GM19397 (cell line): ENCODE measurements at regions not wholly inside any gene's neighbourhood (a gene's known extent, or its start where the extent isn't known, plus 50 kb on each side); places are given as distances from the start of the nearest gene placed in this dataset.
"Not testable (repeated sequence)": the region's sequence is repeated elsewhere in the genome, so short reads cannot be mapped to it uniquely, and the experiment has no call there.

Source experiments
- ATAC-seq: cut with Tn5 transposase; IDR thresholded peaks from one replicate; pipeline ENCODE4 v1.9.1; 2021; ENCODE audit warnings: mild to moderate bottlenecking, moderate library complexity; ENCODE audit not compliant: unreplicated experiment

GRCh38 chr1:238406098-238406860 lies 515.6 kb upstream of the ZP4 start:
- no peak for ATAC-seq

GRCh38 chr1:238404921-238405320 lies 514.2 kb upstream of the ZP4 start:
- ATAC-seq = no peak

- ATAC-seq = no peak
Measured at GRCh38 chr1:238404481-238404880, 513.8 kb upstream of the ZP4 start.

GRCh38 chr1:238401144-238401543 lies 510.4 kb upstream of the ZP4 start:
- no peak for ATAC-seq

- ATAC-seq = no peak
Measured at GRCh38 chr1:238399558-238399957, 508.8 kb upstream of the ZP4 start.

GRCh38 chr1:238396140-238396539 lies 505.4 kb upstream of the ZP4 start:
- ATAC-seq = no peak

GRCh38 chr1:238384381-238384780 lies 493.7 kb upstream of the ZP4 start:
- no peak for ATAC-seq

- ATAC-seq = no peak
Measured at GRCh38 chr1:238380167-238380566, 489.4 kb upstream of the ZP4 start.

- not testable (repeated sequence) for ATAC-seq
Measured at GRCh38 chr1:238379446-238379845, 488.7 kb upstream of the ZP4 start.

- no peak for ATAC-seq
Measured at GRCh38 chr1:238377280-238377919, 486.7 kb upstream of the ZP4 start.

- ATAC-seq = no peak
Measured at GRCh38 chr1:238370599-238370998, 479.9 kb upstream of the ZP4 start.

GRCh38 chr1:238364214-238364892 lies 473.6 kb upstream of the ZP4 start:
- ATAC-seq = no peak

- no peak for ATAC-seq
Measured at GRCh38 chr1:238360474-238360873, 469.8 kb upstream of the ZP4 start.

GRCh38 chr1:238350471-238350870 lies 459.7 kb upstream of the ZP4 start:
- ATAC-seq = no peak

- ATAC-seq = no peak
Measured at GRCh38 chr1:238346340-238346739, 455.6 kb upstream of the ZP4 start.

GRCh38 chr1:238345837-238346236 lies 455.1 kb upstream of the ZP4 start:
- ATAC-seq = no peak

- no peak for ATAC-seq
Measured at GRCh38 chr1:238343852-238344251, 453.1 kb upstream of the ZP4 start.

GRCh38 chr1:238341395-238341794 lies 450.7 kb upstream of the ZP4 start:
- no peak for ATAC-seq

GRCh38 chr1:238340989-238341388 lies 450.3 kb upstream of the ZP4 start:
- ATAC-seq = no peak

- no peak for ATAC-seq
Measured at GRCh38 chr1:238336531-238336930, 445.8 kb upstream of the ZP4 start.

- no peak for ATAC-seq
Measured at GRCh38 chr1:238334170-238334569, 443.4 kb upstream of the ZP4 start.

- no peak for ATAC-seq
Measured at GRCh38 chr1:238331557-238331956, 440.8 kb upstream of the ZP4 start.
